GM21390 (cell line): ENCODE measurements at regions not wholly inside any gene's neighbourhood (a gene's known extent, or its start where the extent isn't known, plus 50 kb on each side); places are given as distances from the start of the nearest gene placed in this dataset.
A peak's percentile ranks its signal among the peaks of the same experiment; 100 is the strongest.
"Not testable (repeated sequence)": the region's sequence is repeated elsewhere in the genome, so short reads cannot be mapped to it uniquely, and the experiment has no call there.

Experiments
- ATAC-seq: cut with Tn5 transposase; IDR thresholded peaks from one replicate; pipeline ENCODE4 v1.9.1; 2021; ENCODE audit not compliant: unreplicated experiment

GRCh38 chr7:113784316-113784715 is 134.5 kb downstream of the PPP1R3A start:
- no peak for ATAC-seq

DNA sequence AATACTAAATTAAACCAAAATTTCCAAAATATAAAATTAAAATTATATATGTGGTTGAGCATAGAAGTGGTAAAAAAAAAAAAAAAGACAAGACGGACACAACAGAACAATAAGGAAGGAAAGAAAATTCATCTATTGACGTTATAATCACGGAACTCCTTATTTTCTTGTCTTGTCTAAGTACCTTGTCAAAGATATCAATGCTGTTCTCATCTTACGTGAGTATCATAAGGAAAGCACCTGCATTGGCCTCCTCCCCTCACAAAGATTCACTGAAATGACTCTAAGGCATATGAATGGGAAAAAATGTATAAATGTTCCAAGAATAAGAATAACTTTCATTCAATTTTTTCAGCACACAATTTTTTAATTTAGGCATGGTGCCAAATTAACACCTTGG is 135.4 kb downstream of the PPP1R3A start:
- no peak for ATAC-seq

DNA sequence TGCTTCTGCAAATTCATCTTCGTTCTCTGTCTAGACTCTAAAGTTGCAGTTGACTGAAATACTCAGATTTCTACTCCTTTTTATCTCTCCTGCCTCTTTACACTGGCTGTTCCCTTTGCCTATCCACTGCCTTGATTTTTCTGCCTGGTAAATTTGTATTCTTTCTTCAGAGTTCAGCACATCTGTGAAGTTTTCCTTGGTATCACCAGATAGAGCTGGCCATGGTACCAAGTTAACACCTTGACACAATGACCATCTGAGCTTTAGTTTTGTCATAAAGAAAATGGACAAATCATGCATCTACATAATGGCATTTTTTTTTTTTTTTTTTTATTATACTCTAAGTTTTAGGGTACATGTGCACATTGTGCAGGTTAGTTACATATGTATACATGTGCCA is 143.0 kb downstream of the PPP1R3A start:
- no peak for ATAC-seq

DNA sequence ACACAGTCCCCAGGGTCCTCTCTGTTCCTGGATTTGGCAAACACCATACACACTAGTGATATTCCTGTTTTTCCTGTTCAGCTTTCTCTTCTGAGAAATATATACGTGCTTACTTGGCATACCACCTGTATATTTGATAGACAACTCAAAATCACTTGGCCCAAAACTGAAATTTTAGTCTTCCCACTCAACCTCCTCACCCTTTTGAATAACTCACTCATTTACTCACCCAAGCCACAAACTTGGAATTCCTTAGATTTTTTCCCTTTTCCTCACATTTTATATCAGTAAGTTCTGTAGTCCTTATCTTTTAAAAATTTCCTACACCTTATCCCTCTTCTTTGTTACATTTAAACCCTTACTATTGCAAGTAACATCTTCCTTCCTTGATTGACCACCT is 143.4 kb downstream of the PPP1R3A start:
- no peak for ATAC-seq

DNA sequence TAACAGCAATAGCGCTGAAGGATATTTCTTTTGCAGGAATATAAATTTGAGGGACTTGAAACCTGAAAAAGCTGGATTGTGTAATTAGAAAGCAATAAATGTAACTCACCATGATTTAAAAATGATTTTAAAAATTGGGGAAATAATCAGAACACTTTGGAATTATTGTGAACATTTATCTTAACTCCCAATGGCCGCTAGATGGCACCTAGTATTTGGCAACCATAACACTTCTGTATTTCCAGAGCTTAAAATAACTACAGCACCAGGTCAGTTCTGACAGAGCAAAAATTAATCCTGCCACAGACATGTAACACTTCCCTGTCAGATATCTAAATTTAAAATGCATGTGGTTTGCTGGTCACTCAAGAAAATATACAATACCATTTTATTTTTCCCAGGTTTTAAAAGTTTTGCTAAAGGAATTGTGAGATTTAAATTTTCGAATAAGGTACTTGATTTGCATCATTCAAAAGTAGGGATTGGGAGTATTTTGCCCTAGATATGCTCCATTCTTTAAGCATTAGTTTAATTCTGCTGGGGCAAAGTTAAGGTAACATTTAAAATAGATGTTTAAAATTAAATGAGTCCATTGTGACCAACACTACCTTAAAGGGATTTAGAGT is 144.5 kb downstream of the PPP1R3A start:
- ATAC-seq = peak; percentile 77

DNA sequence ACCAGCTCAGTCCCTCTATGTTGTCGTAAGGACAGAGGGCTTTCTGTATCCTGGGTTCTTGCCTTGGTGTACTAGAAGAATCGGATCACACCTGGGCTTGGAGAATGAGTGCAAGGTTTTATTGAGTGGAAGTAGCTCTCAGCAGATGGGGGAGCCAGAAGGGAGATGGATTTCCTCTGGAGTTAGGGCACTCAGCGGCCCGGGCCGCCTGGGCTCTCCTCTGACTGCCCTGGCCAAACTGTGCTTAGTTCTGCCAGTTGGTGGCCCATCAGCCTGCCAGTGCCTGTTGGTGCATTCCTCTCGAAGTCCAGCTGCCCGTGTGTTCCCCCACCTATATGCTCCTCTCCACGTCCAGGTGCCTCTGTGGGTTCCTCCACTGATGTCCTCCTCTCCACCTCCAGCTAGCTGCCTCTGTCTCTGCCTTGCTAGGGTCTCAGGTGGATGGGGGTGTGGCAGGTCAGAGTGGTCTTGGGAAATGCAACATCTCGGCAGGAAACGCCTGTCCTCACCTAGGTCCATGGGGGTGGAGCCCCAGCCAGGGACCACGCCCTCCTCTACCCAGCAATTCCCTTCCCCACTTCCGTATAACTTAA is 148.6 kb downstream of the PPP1R3A start:
- ATAC-seq = no peak

- no peak for ATAC-seq
Observed at GRCh38 chr7:113768387-113768786, 150.4 kb downstream of the PPP1R3A start.

- ATAC-seq = no peak
Observed at GRCh38 chr7:113764401-113765035, 154.3 kb downstream of the PPP1R3A start.

DNA sequence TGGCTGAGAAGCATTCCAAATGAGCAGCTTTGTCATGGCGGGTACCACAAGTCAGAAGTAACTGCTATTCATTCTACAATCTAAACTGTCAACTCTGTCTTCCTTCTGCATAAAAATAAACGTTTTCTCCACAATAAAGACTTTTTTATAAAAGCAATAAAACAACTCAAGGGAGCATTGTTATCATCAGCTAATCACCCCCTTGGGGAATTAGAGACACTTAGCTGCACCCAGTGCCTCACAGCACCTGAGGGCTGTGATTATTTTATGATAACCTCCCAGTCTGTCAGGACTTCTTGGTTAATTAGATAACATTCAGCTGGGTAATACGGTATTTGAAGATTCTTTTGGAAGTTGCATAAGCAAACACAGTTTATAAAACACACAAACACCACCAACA is 155.6 kb downstream of the PPP1R3A start:
- ATAC-seq = no peak

- ATAC-seq = no peak
Observed at GRCh38 chr7:113756250-113756649, 162.6 kb downstream of the PPP1R3A start.

DNA sequence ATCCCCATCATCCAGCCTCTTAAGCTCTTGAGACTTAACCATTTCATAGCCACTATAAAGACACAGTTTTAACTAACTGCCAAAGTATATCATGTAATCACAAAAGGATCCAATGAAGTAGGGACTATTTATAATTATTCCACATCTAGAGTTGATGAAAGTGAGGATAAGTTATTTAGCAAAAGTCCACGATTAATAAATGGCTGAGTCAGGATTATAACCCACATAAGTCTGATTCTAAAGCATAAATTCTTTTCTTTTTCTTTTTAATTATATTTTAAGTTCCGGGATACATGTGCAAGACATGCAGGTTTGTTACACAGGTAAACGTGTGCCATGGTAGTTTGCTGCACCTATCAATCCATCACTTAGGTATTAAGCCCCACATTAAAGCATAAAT is 166.1 kb downstream of the PPP1R3A start:
- no peak for ATAC-seq

DNA sequence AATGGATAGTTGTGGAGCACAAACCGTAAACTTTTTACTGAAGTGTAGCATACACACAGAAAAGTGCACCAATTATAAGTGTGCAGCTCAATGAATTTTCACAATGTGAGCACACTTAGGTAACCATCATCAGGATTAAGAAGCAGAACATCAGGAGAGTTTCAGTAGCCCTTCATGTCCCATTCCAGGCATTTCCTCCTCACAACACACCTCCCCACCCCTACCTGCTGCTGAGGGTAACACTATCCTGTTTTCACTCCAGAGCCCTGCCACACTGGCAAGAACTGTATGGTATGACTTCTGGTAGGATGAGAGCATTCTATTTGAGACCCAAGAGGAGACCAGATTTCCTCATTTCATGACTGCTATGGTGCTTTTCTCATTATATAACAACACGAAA is 166.5 kb downstream of the PPP1R3A start:
- no peak for ATAC-seq

- ATAC-seq = no peak
Observed at GRCh38 chr7:113751547-113751946, 167.3 kb downstream of the PPP1R3A start.

- not testable (repeated sequence) for ATAC-seq
Observed at GRCh38 chr7:113748385-113748784, 170.4 kb downstream of the PPP1R3A start.

- ATAC-seq = not testable (repeated sequence)
Observed at GRCh38 chr7:113742946-113743431, 175.8 kb downstream of the PPP1R3A start.

- no peak for ATAC-seq
Observed at GRCh38 chr7:113742377-113742776, 176.4 kb downstream of the PPP1R3A start.

- ATAC-seq = no peak
Observed at GRCh38 chr7:113731571-113731970, 187.2 kb downstream of the PPP1R3A start.

DNA sequence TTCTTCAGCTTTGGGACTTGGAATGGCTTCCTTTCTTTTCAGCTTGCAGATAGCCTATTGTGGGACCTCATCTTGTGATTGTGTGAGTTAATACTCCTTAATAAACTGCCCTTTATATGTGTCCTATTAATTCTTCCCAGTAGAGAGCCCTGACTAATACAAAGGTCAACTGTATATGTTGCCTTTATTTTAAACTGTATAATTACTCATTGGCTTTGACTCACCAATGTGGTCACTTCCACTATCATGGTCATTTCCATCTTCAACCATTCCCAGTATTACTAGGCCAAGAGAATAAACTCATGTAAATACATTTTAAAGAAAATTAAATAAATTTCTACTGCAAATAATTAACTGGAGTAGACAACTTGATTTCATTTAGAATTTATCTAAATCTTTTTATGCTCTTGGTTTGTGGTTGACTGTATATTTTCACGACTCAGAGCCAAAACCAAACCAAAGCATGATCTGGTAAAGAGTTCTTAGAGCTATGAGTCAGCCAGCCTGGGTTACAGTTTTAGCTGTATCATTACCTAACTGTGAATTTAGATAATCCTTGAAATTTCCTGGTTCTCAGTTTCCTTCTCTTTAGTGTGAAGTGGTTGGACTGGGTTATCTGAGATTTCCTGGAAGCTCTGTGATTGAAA is 188.4 kb downstream of the PPP1R3A start:
- ATAC-seq = no peak

GRCh38 chr7:113727486-113727885 is 191.3 kb downstream of the PPP1R3A start:
- ATAC-seq = no peak

DNA sequence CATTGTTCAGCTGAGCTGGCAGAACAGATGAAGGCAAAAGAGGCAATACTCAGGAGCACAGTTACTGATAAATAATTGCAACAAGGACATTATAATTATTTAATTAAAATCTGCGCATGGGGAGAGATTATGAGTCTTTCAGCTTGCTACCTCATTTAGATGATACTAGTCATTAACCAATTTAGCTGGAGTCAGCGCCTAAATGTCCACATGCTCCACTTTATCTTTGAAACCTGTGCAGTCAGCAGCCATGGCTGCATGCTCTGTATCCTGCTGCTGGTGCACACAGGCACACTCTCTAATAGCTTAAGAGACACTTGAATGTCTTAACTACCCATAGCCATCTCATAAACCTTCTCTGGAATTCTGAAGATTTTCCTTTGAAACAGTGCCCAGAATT is 196.8 kb downstream of the PPP1R3A start:
- no peak for ATAC-seq

- no peak for ATAC-seq
Observed at GRCh38 chr7:113717739-113718138, 201.1 kb downstream of the PPP1R3A start.
